Left ventricle myocardium inferior (tissue), 1 donor: ENCODE measurements at regions not wholly inside any gene's neighbourhood (a gene's known extent, or its start where the extent isn't known, plus 50 kb on each side); places are given as distances from the start of the nearest gene placed in this dataset.

Source experiments
- DNase-seq: peaks from one replicate; pipeline ENCODE4 v3.0.0-alpha.2; 2020
- H3K27ac ChIP-seq: fragments of 200-600 bp; replicated peaks from 2 replicates; pipeline ENCODE4 v1.8.0; 2021
- H3K27me3 ChIP-seq: fragments of 200-600 bp; 2 replicates; pipeline ENCODE4 v1.8.0; 2021; ENCODE audit warnings: low read depth
- H3K36me3 ChIP-seq: fragments of 200-600 bp; 2 replicates; pipeline ENCODE4 v1.8.0; 2021
- H3K4me1 ChIP-seq: fragments of 200-600 bp; 2 replicates; pipeline ENCODE4 v1.8.0; 2021
- H3K4me3 ChIP-seq: fragments of 200-600 bp; 2 replicates; pipeline ENCODE4 v1.8.0; 2021; ENCODE audit warnings: mild to moderate bottlenecking, moderate library complexity
- H3K9me3 ChIP-seq: fragments of 200-600 bp; replicated peaks from 2 replicates; pipeline ENCODE4 v1.8.0; 2021
- CTCF ChIP-seq: fragments of 200-600 bp; IDR thresholded peaks from 2 replicates; pipeline ENCODE4 v1.8.0; 2021; ENCODE audit warnings: antibody characterized with exemption, mild to moderate bottlenecking, borderline replicate concordance
- intact Hi-C: fragments of 100-400 bp; cut with micrococcal nuclease; formaldehyde crosslinking; loops from one replicate; pipeline ENCODE4 v1.11.0; 2022
- donor health status: DM: no; HTN: yes; CAD: no; lungs with severe emphysema.

GRCh38 chr4:16329125-16329796 lies 103.0 kb upstream of the TAPT1 start:
- no peaks in the 10 kb centered on the region for H3K36me3 ChIP-seq
- TF ChIP-seq CTCF: no peak
- peaks cover 7% of the 10 kb centered on the region for H3K9me3 ChIP-seq
- intact Hi-C loops: no loop called here
- H3K4me1 ChIP-seq: no peaks in the 10 kb centered on the region
- no peak overlapping the region for H3K4me3 ChIP-seq
- no peaks in the 10 kb centered on the region for H3K27me3 ChIP-seq
- DNase-seq: no peak
- no peak overlapping the region for H3K27ac ChIP-seq

- no peaks in the 10 kb centered on the region for H3K9me3 ChIP-seq
- H3K4me1 ChIP-seq: no peaks in the 10 kb centered on the region
- no peak for TF ChIP-seq CTCF
- H3K27me3 ChIP-seq: no peaks in the 10 kb centered on the region
- no peak overlapping the region for H3K27ac ChIP-seq
- DNase-seq: no peak
- no peaks in the 10 kb centered on the region for H3K36me3 ChIP-seq
- no peak overlapping the region for H3K4me3 ChIP-seq
- intact Hi-C loops: no loop called here
These were observed 95.9 kb upstream of the TAPT1 start for GRCh38 chr4:16322183-16322582.

GRCh38 chr4:16315456-16315855 lies 89.2 kb upstream of the TAPT1 start:
- no peak for DNase-seq
- Histone ChIP-seq H3K4me1 (no peaks in the 10 kb centered on the region), H3K9me3 (no peaks in the 10 kb centered on the region), H3K27ac (no peak overlapping the region), H3K4me3 (no peak overlapping the region), H3K36me3 (no peaks in the 10 kb centered on the region), H3K27me3 (no peaks in the 10 kb centered on the region)
- intact Hi-C loops: no loop called here
- TF ChIP-seq CTCF: no peak

GRCh38 chr4:16310606-16311005 lies 84.3 kb upstream of the TAPT1 start:
- H3K9me3 ChIP-seq: no peaks in the 10 kb centered on the region
- DNase-seq: no peak
- H3K27me3 ChIP-seq: peaks cover 3% of the 10 kb centered on the region
- intact Hi-C loops: no loop called here
- no peak overlapping the region for H3K4me3 ChIP-seq
- H3K36me3 ChIP-seq: no peaks in the 10 kb centered on the region
- H3K4me1 ChIP-seq: no peaks in the 10 kb centered on the region
- no peak overlapping the region for H3K27ac ChIP-seq
- no peak for TF ChIP-seq CTCF

GRCh38 chr4:16302648-16303047 lies 76.4 kb upstream of the TAPT1 start:
- no peak for TF ChIP-seq CTCF
- no peak overlapping the region for H3K27ac ChIP-seq
- H3K4me1 ChIP-seq: no peaks in the 10 kb centered on the region
- H3K4me3 ChIP-seq: no peak overlapping the region
- peaks cover 12% of the 10 kb centered on the region for H3K27me3 ChIP-seq
- no peaks in the 10 kb centered on the region for H3K36me3 ChIP-seq
- intact Hi-C loops: no loop called here
- DNase-seq: no peak
- peaks cover 1% of the 10 kb centered on the region for H3K9me3 ChIP-seq
